H1 (cell line): ENCODE measurements at regions not wholly inside any gene's neighbourhood (a gene's known extent, or its start where the extent isn't known, plus 50 kb on each side); places are given as distances from the start of the nearest gene placed in this dataset.

Experiments
- CTCF ChIA-PET: fragments of 300-600 bp; sonication (Branson Sonifier 250); formaldehyde crosslinking; loops from one replicate; lab custom pipeline; 2021; ENCODE audit not compliant: partially characterized antibody; lab: Charles Lee
- POLR2A ChIA-PET: fragments of 300-600 bp; sonication (Branson Sonifier 250); formaldehyde crosslinking; loops from one replicate; lab custom pipeline; 2021; ENCODE audit warnings: inconsistent platforms; ENCODE audit not compliant: partially characterized antibody; lab: Charles Lee
- DNase-seq, 2 experiments: peaks; one replicate each; pipeline versions ENCODE4 v3.0.0 to v3.0.0-alpha.2; 2010 to 2022; ENCODE audit warnings: low spot score in 2 of 2, low read depth in 1 of 2, mixed read lengths in 1 of 2
- FAIRE-seq: peaks from 2 replicates; lab custom pipeline; 2011; peaks lifted over from hg19 to GRCh38; lab: Jason Lieb, UNC
- H2AFZ ChIP-seq: 2 replicates; pipeline ENCODE4 v1.8.1; 2012; ENCODE audit warnings: low read length, inconsistent platforms
- H2AK5ac ChIP-seq: 2 replicates; pipeline ENCODE4 v1.6.1; 2013; ENCODE audit warnings: low read depth, low read length
- H2BK120ac ChIP-seq: replicated peaks from 2 replicates; pipeline ENCODE3; 2013; ENCODE audit warnings: low read depth, low read length, inconsistent platforms
- H2BK12ac ChIP-seq: 2 replicates; pipeline ENCODE4 v1.6.1; 2013; ENCODE audit warnings: low read depth, low read length
- H2BK15ac ChIP-seq: 2 replicates; pipeline ENCODE4 v1.6.1; 2013; ENCODE audit warnings: low read length
- H2BK20ac ChIP-seq: 2 replicates; pipeline ENCODE4 v1.6.1; 2013; ENCODE audit warnings: low read length
- H2BK5ac ChIP-seq: 2 replicates; pipeline ENCODE4 v1.6.1; 2013; ENCODE audit warnings: low read depth, low read length
- H3K14ac ChIP-seq: 2 replicates; pipeline ENCODE4 v1.6.1; 2013; ENCODE audit warnings: inconsistent platforms; ENCODE audit not compliant: insufficient read length
- H3K18ac ChIP-seq: 2 replicates; pipeline ENCODE4 v1.6.1; 2013; ENCODE audit warnings: low read length; ENCODE audit errors: extremely low read depth
- H3K23ac ChIP-seq: 2 replicates; pipeline ENCODE4 v1.6.1; 2013; ENCODE audit warnings: inconsistent platforms; ENCODE audit not compliant: insufficient read length
- H3K23me2 ChIP-seq: 2 replicates; pipeline ENCODE4 v1.6.1; 2013; ENCODE audit warnings: low read depth, low read length
- H3K27ac ChIP-seq: 2 replicates; pipeline ENCODE4 v1.6.1; 2011; ENCODE audit warnings: low read depth, low read length, inconsistent platforms
- H3K27me3 ChIP-seq, 4 experiments: replicated peaks in 1 of 4; 1 replicate in 1 of 4; 2 replicates in 3 of 4; pipeline versions ENCODE4 v1.6.1 to v1.8.1; 2011 to 2013; ENCODE audit warnings: low read length in 3 of 4, mild to moderate bottlenecking in 3 of 4, inconsistent platforms in 2 of 4, mixed read lengths in 2 of 4, moderate library complexity in 1 of 4; ENCODE audit not compliant: control insufficient read depth in 3 of 4, insufficient read depth in 3 of 4; ENCODE audit errors: extremely low read depth in 1 of 4
- H3K36me3 ChIP-seq, 4 experiments: 2 replicates each; pipeline versions ENCODE4 v1.6.1 to v1.8.1; 2011 to 2013; ENCODE audit warnings: mild to moderate bottlenecking in 4 of 4, low read length in 3 of 4, moderate library complexity in 2 of 4, control low read depth in 1 of 4, inconsistent platforms in 1 of 4; ENCODE audit not compliant: insufficient read depth in 4 of 4, control insufficient read depth in 2 of 4
- H3K4ac ChIP-seq: replicated peaks from 2 replicates; pipeline ENCODE3; 2013; ENCODE audit warnings: low read length, low read depth, mixed read lengths, inconsistent platforms; ENCODE audit not compliant: insufficient read length
- H3K4me1 ChIP-seq, 4 experiments: replicated peaks in 1 of 4; 1 replicate in 1 of 4; 2 replicates in 3 of 4; pipeline versions ENCODE4 v1.6.1 to v1.8.1; 2011 to 2013; ENCODE audit warnings: low read length in 3 of 4, inconsistent platforms in 2 of 4, mixed read lengths in 1 of 4; ENCODE audit not compliant: insufficient read depth in 4 of 4, control insufficient read depth in 3 of 4
- H3K4me2 ChIP-seq, 2 experiments: 2 replicates each; pipeline versions ENCODE4 v1.6.1 to v1.8.1; 2011 to 2013; ENCODE audit warnings: low read depth in 2 of 2, low read length in 2 of 2, control low read depth in 1 of 2, inconsistent platforms in 1 of 2, mild to moderate bottlenecking in 1 of 2; ENCODE audit not compliant: insufficient read depth in 1 of 2
- H3K4me3 ChIP-seq, 4 experiments: fragments of 200-600, 300-600 bp in 1 of 4; sonication (generic), shearing (Covaris generic), sonication (Bioruptor Twin) in 1 of 4; 2 replicates each; pipeline versions ENCODE4 v1.5.1 to v1.8.1; 2011 to 2016; ENCODE audit warnings: low read length in 4 of 4, low read depth in 3 of 4, control low read depth in 2 of 4, inconsistent platforms in 2 of 4, mild to moderate bottlenecking in 2 of 4, mixed read lengths in 1 of 4, moderate library complexity in 1 of 4; ENCODE audit not compliant: insufficient read depth in 2 of 4; ENCODE audit errors: extremely low read depth in 1 of 4
- H3K56ac ChIP-seq: replicated peaks from 2 replicates; pipeline ENCODE3; 2013; ENCODE audit warnings: low read depth, mild to moderate bottlenecking, mixed read lengths, low read length, inconsistent platforms; ENCODE audit not compliant: insufficient read length
- H3K79me1 ChIP-seq: 2 replicates; pipeline ENCODE4 v1.6.1; 2013; ENCODE audit warnings: low read depth, low read length, control low read depth
- H3K79me2 ChIP-seq, 2 experiments: 2 replicates each; pipeline versions ENCODE4 v1.6.1 to v1.8.1; 2012 to 2013; ENCODE audit warnings: low read length in 2 of 2, mild to moderate bottlenecking in 2 of 2, inconsistent platforms in 1 of 2; ENCODE audit not compliant: insufficient read depth in 2 of 2, control insufficient read depth in 1 of 2
- H3K9ac ChIP-seq, 4 experiments: replicated peaks in 1 of 4; 1 replicate in 1 of 4; 2 replicates in 3 of 4; pipeline versions ENCODE4 v1.6.1 to v1.8.1; 2011 to 2013; ENCODE audit warnings: low read depth in 3 of 4, low read length in 3 of 4, control low read depth in 2 of 4, mild to moderate bottlenecking in 2 of 4, moderate library complexity in 2 of 4, inconsistent platforms in 1 of 4; ENCODE audit errors: extremely low read depth in 1 of 4
- H3K9me3 ChIP-seq, 2 experiments: 2 replicates each; pipeline versions ENCODE4 v1.6.1 to v1.8.1; 2012 to 2013; ENCODE audit warnings: mild to moderate bottlenecking in 2 of 2, moderate library complexity in 2 of 2, control low read depth in 1 of 2, inconsistent platforms in 1 of 2, low read depth in 1 of 2, low read length in 1 of 2, mixed read lengths in 1 of 2; ENCODE audit not compliant: insufficient read depth in 2 of 2
- H4K20me1 ChIP-seq, 2 experiments: replicated peaks in 1 of 2; 2 replicates each; pipeline versions ENCODE3 to v1.8.1; 2011 to 2013; ENCODE audit warnings: inconsistent platforms in 2 of 2, low read length in 2 of 2, mild to moderate bottlenecking in 1 of 2; ENCODE audit not compliant: insufficient read depth in 2 of 2, control insufficient read depth in 1 of 2
- H4K5ac ChIP-seq: 2 replicates; pipeline ENCODE4 v1.6.1; 2013; ENCODE audit warnings: low read length, low read depth, mixed read lengths, inconsistent platforms; ENCODE audit not compliant: insufficient read length
- H4K8ac ChIP-seq: 2 replicates; pipeline ENCODE4 v1.8.0; 2013; ENCODE audit warnings: mild to moderate bottlenecking, moderate library complexity, low read length, inconsistent platforms; ENCODE audit not compliant: insufficient read depth; ENCODE audit errors: extremely low read depth
- H4K91ac ChIP-seq: replicated peaks from 2 replicates; pipeline ENCODE3; 2013; ENCODE audit warnings: low read length, mixed read lengths, inconsistent platforms; ENCODE audit not compliant: insufficient read length
- CEBPB ChIP-seq: IDR thresholded peaks from 2 replicates; pipeline ENCODE4 v1.6.1; 2012; ENCODE audit warnings: low read depth, low read length
- CREB1 ChIP-seq: IDR thresholded peaks from 2 replicates; pipeline ENCODE4 v1.6.1; 2012; ENCODE audit warnings: inconsistent platforms
- CTBP2 ChIP-seq: IDR thresholded peaks from 2 replicates; pipeline ENCODE4 v1.7.0; 2011; ENCODE audit warnings: borderline replicate concordance, mild to moderate bottlenecking, moderate library complexity, mixed read lengths, low read length; ENCODE audit not compliant: insufficient read depth, insufficient read length
- HDAC6 ChIP-seq: IDR thresholded peaks from one replicate; pipeline ENCODE4 v1.7.1; 2012; ENCODE audit warnings: low read depth, mild to moderate bottlenecking, inconsistent platforms, low read length, moderate library complexity
- MAFK ChIP-seq: IDR thresholded peaks from 2 replicates; pipeline ENCODE4 v1.6.1; 2012; ENCODE audit warnings: low read depth, mild to moderate bottlenecking, improper control_type of control experiment, low read length
- PHF8 ChIP-seq: fragments of 200-600 bp; sonication (generic); conservative IDR thresholded peaks from 2 replicates; pipeline ENCODE4 v1.7.1; 2012; ENCODE audit warnings: low read depth, mild to moderate bottlenecking, inconsistent platforms, low read length, moderate library complexity
- POLR2AphosphoS5 ChIP-seq: IDR thresholded peaks from 2 replicates; pipeline ENCODE4 v1.6.1; 2011; ENCODE audit warnings: low read depth, low read length
- POU5F1 ChIP-seq: IDR thresholded peaks from 2 replicates; pipeline ENCODE4 v1.6.1; 2011; ENCODE audit warnings: low read depth, mild to moderate bottlenecking, low read length, moderate library complexity
- RFX5 ChIP-seq: IDR thresholded peaks from 2 replicates; pipeline ENCODE4 v1.6.1; 2011; ENCODE audit warnings: low read depth, low read length, improper control_type of control experiment, borderline replicate concordance
- TCF12 ChIP-seq: IDR thresholded peaks from 2 replicates; pipeline ENCODE4 v1.6.1; 2011; ENCODE audit warnings: low read depth, mild to moderate bottlenecking, low read length
- TEAD4 ChIP-seq: IDR thresholded peaks from 2 replicates; pipeline ENCODE4 v1.6.1; 2012; ENCODE audit warnings: low read depth, low read length, inconsistent platforms, mixed read lengths
- WGBS, 2 experiments: shearing (Covaris generic) in 1 of 2; methylation state at CpG; one replicate each; pipeline versions ENCODE4 v1.1.6 to v1.1.7; 2013 to 2015; ENCODE audit warnings: low lambda C conversion rate in 2 of 2, mixed read lengths in 2 of 2, inconsistent platforms in 1 of 2, low coverage in 1 of 2, missing lambda C conversion rate in 1 of 2; ENCODE audit not compliant: insufficient replicate concordance in 2 of 2, insufficient coverage in 1 of 2, insufficient read length in 1 of 2; ENCODE audit errors: extremely low coverage in 1 of 2, missing lambda C conversion rate in 1 of 2; 5-methylcytosine and 5-hydroxymethylcytosine counted together
- TF ChIP-seq, protein P1 (sequence below), 3 experiments: IDR thresholded peaks; 1 replicate in 2 of 3; 2 replicates in 1 of 3; pipeline versions ENCODE4 v1.5.1 to v1.6.1; 2011; ENCODE audit warnings: low read length in 3 of 3, mild to moderate bottlenecking in 3 of 3, inconsistent platforms in 2 of 3, low read depth in 1 of 3, moderate library complexity in 1 of 3; ENCODE audit not compliant: insufficient read depth in 1 of 3; ENCODE audit errors: control extremely low read depth in 1 of 3

DNA sequence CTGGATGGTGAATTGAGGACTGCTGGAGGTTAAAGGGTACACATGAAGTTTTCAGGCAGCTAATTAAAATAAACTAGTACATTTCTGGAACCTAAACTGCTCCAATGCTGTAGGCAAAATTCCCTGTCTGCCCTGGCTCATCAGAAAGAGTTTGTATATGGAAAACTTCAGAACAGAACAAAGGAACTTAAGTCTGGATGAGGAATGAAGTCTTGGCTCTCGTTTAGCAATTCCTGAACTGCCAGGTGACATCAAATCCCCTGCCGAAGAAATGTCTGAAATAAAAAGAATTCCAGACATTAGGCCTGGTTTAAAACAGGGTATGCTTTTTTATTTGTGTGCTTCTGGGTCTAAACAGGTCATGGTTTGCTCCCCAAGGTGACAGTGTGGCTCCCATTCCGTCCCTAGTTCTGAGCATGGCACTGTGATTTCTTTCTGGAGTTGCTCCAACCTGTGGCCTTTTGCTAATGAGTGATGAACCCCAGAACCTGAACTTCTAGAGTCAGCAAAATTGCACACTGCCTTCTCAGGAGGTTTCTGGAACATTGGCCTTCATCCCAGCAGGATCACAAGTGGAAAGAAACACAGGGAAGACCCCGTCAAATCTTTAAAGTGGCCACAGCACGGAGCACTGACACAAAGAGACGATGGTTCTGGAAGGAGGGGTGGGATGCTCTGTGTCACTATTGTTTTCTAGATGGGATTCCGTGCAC lies 129.4 kb upstream of the NAA20 start:
- Histone ChIP-seq H3K23ac (no peak overlapping the region), H4K20me1 (no peaks in the 10 kb centered on the region), H3K4ac (no peak overlapping the region), H3K4me1 (no peaks in the 10 kb centered on the region), H3K18ac (no peak overlapping the region), H4K91ac (no peak overlapping the region), H3K27me3 (no peaks in the 10 kb centered on the region), H3K27ac (no peak overlapping the region), H2BK12ac (no peak overlapping the region), H3K14ac (no peak overlapping the region), H3K79me1 (no peaks in the 10 kb centered on the region), H3K79me2 (no peaks in the 10 kb centered on the region), H3K4me3 (no peak overlapping the region), H2BK15ac (no peak overlapping the region), H2BK5ac (no peak overlapping the region), H4K5ac (no peak overlapping the region), H4K8ac (no peak overlapping the region), H3K9me3 (no peaks in the 10 kb centered on the region), H2BK20ac (no peak overlapping the region), H3K23me2 (0 out of 2 replicates have a peak, but pooled peaks cover 3% of the 10 kb centered on the region), H3K4me2 (no peak overlapping the region), H3K9ac (no peak overlapping the region), H3K36me3 (no peaks in the 10 kb centered on the region), H3K56ac (no peak overlapping the region), H2BK120ac (no peak overlapping the region), H2AFZ (no peak overlapping the region), H2AK5ac (no peak overlapping the region)
- ChIA-PET CTCF (interaction anchor here (0.7 to 2.7 kb wide), 6 partner anchors 10 to 195 kb away, joined by 3 to 8 read pairs (median 4); no protein-coding TSS in a partner anchor), POLR2A (interaction anchor here (0.5 kb wide), 1 partner anchor 140 kb away, joined by 3 read pairs; no protein-coding TSS in a partner anchor)
- DNase-seq (no peak), FAIRE-seq (no peak)
- 89% methylated on average over 7 of the region's 7 CpGs; no CpG with 5 or more reads in 1 of the 2 experiments for WGBS, 2 experiments
- no peak for TF ChIP-seq MAFK
- no peak for TF ChIP-seq RFX5
- TF ChIP-seq, protein P1, sequence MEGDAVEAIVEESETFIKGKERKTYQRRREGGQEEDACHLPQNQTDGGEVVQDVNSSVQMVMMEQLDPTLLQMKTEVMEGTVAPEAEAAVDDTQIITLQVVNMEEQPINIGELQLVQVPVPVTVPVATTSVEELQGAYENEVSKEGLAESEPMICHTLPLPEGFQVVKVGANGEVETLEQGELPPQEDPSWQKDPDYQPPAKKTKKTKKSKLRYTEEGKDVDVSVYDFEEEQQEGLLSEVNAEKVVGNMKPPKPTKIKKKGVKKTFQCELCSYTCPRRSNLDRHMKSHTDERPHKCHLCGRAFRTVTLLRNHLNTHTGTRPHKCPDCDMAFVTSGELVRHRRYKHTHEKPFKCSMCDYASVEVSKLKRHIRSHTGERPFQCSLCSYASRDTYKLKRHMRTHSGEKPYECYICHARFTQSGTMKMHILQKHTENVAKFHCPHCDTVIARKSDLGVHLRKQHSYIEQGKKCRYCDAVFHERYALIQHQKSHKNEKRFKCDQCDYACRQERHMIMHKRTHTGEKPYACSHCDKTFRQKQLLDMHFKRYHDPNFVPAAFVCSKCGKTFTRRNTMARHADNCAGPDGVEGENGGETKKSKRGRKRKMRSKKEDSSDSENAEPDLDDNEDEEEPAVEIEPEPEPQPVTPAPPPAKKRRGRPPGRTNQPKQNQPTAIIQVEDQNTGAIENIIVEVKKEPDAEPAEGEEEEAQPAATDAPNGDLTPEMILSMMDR (IDR thresholded peaks at IDR 0.05; ENCODE audit: control extremely low read depth in 1 of 3, insufficient read depth in 1 of 3, low read depth in 1 of 3, low read length in 3 of 3): no peak
- no peak for TF ChIP-seq CTBP2
- TF ChIP-seq CREB1: no peak
- no peak for TF ChIP-seq POU5F1
- TF ChIP-seq TEAD4: no peak
- TF ChIP-seq POLR2AphosphoS5: no peak
- no peak for TF ChIP-seq PHF8
- no peak for TF ChIP-seq CEBPB
- no peak for TF ChIP-seq HDAC6
- no peak for TF ChIP-seq TCF12
